HCT116 (cell line): ENCODE measurements at regions not wholly inside any gene's neighbourhood (a gene's known extent, or its start where the extent isn't known, plus 50 kb on each side); places are given as distances from the start of the nearest gene placed in this dataset.

Experiments used
- ATF3 ChIP-seq: IDR thresholded peaks from 2 replicates; pipeline ENCODE4 v1.6.1; 2012
- CTCF ChIP-seq, 3 experiments: fragments of 200-600 bp in 1 of 3; sonication (generic) in 1 of 3; IDR thresholded peaks in 2 of 3; conservative IDR thresholded peaks in 1 of 3; 2 replicates each; pipeline ENCODE4 v1.5.1; 2012 to 2017; ENCODE audit warnings: low read depth in 2 of 3, low read length in 2 of 3, antibody characterized with exemption in 1 of 3, borderline replicate concordance in 1 of 3, control low read depth in 1 of 3, mild to moderate bottlenecking in 1 of 3, mixed read lengths in 1 of 3, mixed run types in 1 of 3, moderate library complexity in 1 of 3; ENCODE audit not compliant: insufficient read depth in 1 of 3
- EZH2 ChIP-seq: fragments of 200-600 bp; sonication (generic); IDR thresholded peaks from 2 replicates; pipeline ENCODE4 v1.6.1; 2017; ENCODE audit warnings: antibody characterized with exemption, mixed run types
- EZH2phosphoT487 ChIP-seq: fragments of 200-600 bp; IDR thresholded peaks from 2 replicates; pipeline ENCODE4 v1.6.1; 2018; ENCODE audit warnings: antibody characterized with exemption, borderline replicate concordance
- MAX ChIP-seq: IDR thresholded peaks from 2 replicates; pipeline ENCODE4 v1.6.1; 2012
- POLR2A ChIP-seq: IDR thresholded peaks from 2 replicates; pipeline ENCODE4 v1.7.0; 2011; ENCODE audit warnings: borderline replicate concordance; ENCODE audit not compliant: insufficient read depth, insufficient read length; ENCODE audit errors: extremely low read depth
- POLR2AphosphoS5 ChIP-seq: IDR thresholded peaks from 2 replicates; pipeline ENCODE4 v1.6.1; 2011; ENCODE audit warnings: mild to moderate bottlenecking, low read depth, low read length, moderate library complexity
- RAD21 ChIP-seq: IDR thresholded peaks from 2 replicates; pipeline ENCODE4 v1.6.1; 2012; ENCODE audit warnings: low read depth, mild to moderate bottlenecking
- REST ChIP-seq: IDR thresholded peaks from 2 replicates; pipeline ENCODE4 v1.6.1; 2012; ENCODE audit warnings: low read depth
- ZBTB33 ChIP-seq: IDR thresholded peaks from 2 replicates; pipeline ENCODE4 v1.6.1; 2011; ENCODE audit warnings: mild to moderate bottlenecking, low read length, moderate library complexity; ENCODE audit not compliant: insufficient replicate concordance; ENCODE audit errors: extremely low read depth
- ZFX ChIP-seq: fragments of 450-650 bp; IDR thresholded peaks from 2 replicates; pipeline ENCODE4 v1.6.1; 2017

GRCh38 chr10:62562795-62563194 is 188.6 kb downstream of the ZNF365 start:
- TF ChIP-seq CTCF (IDR thresholded peaks at IDR 0.05 in 2 of 3, conservative IDR thresholded peaks at IDR 0.05 in 1 of 3; ENCODE audit: borderline replicate concordance in 1 of 3, insufficient read depth in 1 of 3, low read depth in 2 of 3, low read length in 2 of 3) (no peak), POLR2A (no peak), REST (no peak), EZH2 (no peak), MAX (no peak), EZH2phosphoT487 (no peak), RAD21 (no peak), ATF3 (no peak), ZBTB33 (no peak), POLR2AphosphoS5 (no peak), ZFX (no peak)
